ENCODE measurements at regions not wholly inside any gene's neighbourhood (a gene's known extent, or its start where the extent isn't known, plus 50 kb on each side); places are given as distances from the start of the nearest gene placed in this dataset.

GRCh38 chr20:12847872-12848271, 160.9 kb upstream of the SPTLC3 start:
- TF ChIP-seq CTCF (IDR thresholded peaks at IDR 0.05) (no peak), POLR2A (IDR thresholded peaks at IDR 0.05) (no peak), EP300 (IDR thresholded peaks at IDR 0.05) (no peak)
